ENCODE measurements at regions not wholly inside any gene's neighbourhood (a gene's known extent, or its start where the extent isn't known, plus 50 kb on each side); places are given as distances from the start of the nearest gene placed in this dataset.

- TF ChIP-seq CTCF (IDR thresholded peaks at IDR 0.05; ENCODE audit: poor library complexity, severe bottlenecking), result no peak
- Histone ChIP-seq H3K9me3 (ENCODE audit: severe bottlenecking) (no peaks in the 10 kb centered on the region), H3K4me1 (ENCODE audit: insufficient read depth, poor library complexity, severe bottlenecking) (no peaks in the 10 kb centered on the region), H3K36me3 (ENCODE audit: low read depth) (no peaks in the 10 kb centered on the region), H3K27ac (ENCODE audit: poor library complexity, severe bottlenecking) (no peak overlapping the region), H3K4me3 (ENCODE audit: severe bottlenecking) (no peak overlapping the region), H3K27me3 (ENCODE audit: insufficient read depth, poor library complexity, severe bottlenecking) (no peaks in the 10 kb centered on the region)
- DNase-seq (ENCODE audit: low spot score) (no peak), ATAC-seq (ENCODE audit: low read depth) (no peak)
Observed at GRCh38 chr4:30653291-30653690, 66.9 kb upstream of the PCDH7 start.

GRCh38 chr4:30656828-30657227, 63.3 kb upstream of the PCDH7 start:
- ATAC-seq (ENCODE audit: low read depth), result no peak
- TF ChIP-seq CTCF (IDR thresholded peaks at IDR 0.05; ENCODE audit: poor library complexity, severe bottlenecking), result no peak
- no peak for DNase-seq (ENCODE audit: low spot score)
- no peak overlapping the region for H3K27ac ChIP-seq (ENCODE audit: poor library complexity, severe bottlenecking)
- H3K4me3 ChIP-seq (ENCODE audit: severe bottlenecking), result no peak overlapping the region
- no peaks in the 10 kb centered on the region for H3K27me3 ChIP-seq (ENCODE audit: insufficient read depth, poor library complexity, severe bottlenecking)
- no peaks in the 10 kb centered on the region for H3K4me1 ChIP-seq (ENCODE audit: insufficient read depth, poor library complexity, severe bottlenecking)
- no peaks in the 10 kb centered on the region for H3K9me3 ChIP-seq (ENCODE audit: severe bottlenecking)
- no peaks in the 10 kb centered on the region for H3K36me3 ChIP-seq (ENCODE audit: low read depth)

GRCh38 chr4:30667919-30668318, 52.2 kb upstream of the PCDH7 start:
- H3K27ac ChIP-seq (ENCODE audit: poor library complexity, severe bottlenecking), result no peak overlapping the region
- no peaks in the 10 kb centered on the region for H3K27me3 ChIP-seq (ENCODE audit: insufficient read depth, poor library complexity, severe bottlenecking)
- no peak for TF ChIP-seq CTCF (IDR thresholded peaks at IDR 0.05; ENCODE audit: poor library complexity, severe bottlenecking)
- no peaks in the 10 kb centered on the region for H3K9me3 ChIP-seq (ENCODE audit: severe bottlenecking)
- ATAC-seq (ENCODE audit: low read depth), result no peak
- H3K36me3 ChIP-seq (ENCODE audit: low read depth), result no peaks in the 10 kb centered on the region
- H3K4me3 ChIP-seq (ENCODE audit: severe bottlenecking), result no peak overlapping the region
- no peak for DNase-seq (ENCODE audit: low spot score)
- H3K4me1 ChIP-seq (ENCODE audit: insufficient read depth, poor library complexity, severe bottlenecking), result no peaks in the 10 kb centered on the region

GRCh38 chr4:30670206-30670605, 50.0 kb upstream of the PCDH7 start:
- ATAC-seq (ENCODE audit: low read depth), result no peak

More at GRCh38 chr4:30670206-30670605, 50.0 kb upstream of the PCDH7 start:
- no peaks in the 10 kb centered on the region for H3K27me3 ChIP-seq (ENCODE audit: insufficient read depth, poor library complexity, severe bottlenecking)
- no peak for TF ChIP-seq CTCF (IDR thresholded peaks at IDR 0.05; ENCODE audit: poor library complexity, severe bottlenecking)
- no peak for DNase-seq (ENCODE audit: low spot score)
- H3K36me3 ChIP-seq (ENCODE audit: low read depth), result no peaks in the 10 kb centered on the region
- no peak overlapping the region for H3K4me3 ChIP-seq (ENCODE audit: severe bottlenecking)
- H3K27ac ChIP-seq (ENCODE audit: poor library complexity, severe bottlenecking), result no peak overlapping the region
- no peaks in the 10 kb centered on the region for H3K4me1 ChIP-seq (ENCODE audit: insufficient read depth, poor library complexity, severe bottlenecking)
- H3K9me3 ChIP-seq (ENCODE audit: severe bottlenecking), result no peaks in the 10 kb centered on the region

Data from RWPE2 (cell line).